ENCODE measurements at regions not wholly inside any gene's neighbourhood (a gene's known extent, or its start where the extent isn't known, plus 50 kb on each side); places are given as distances from the start of the nearest gene placed in this dataset.

GRCh38 chr10:64312876-64313275, 791.7 kb downstream of the REEP3 start:
- no peaks in the 10 kb centered on the region for H3K79me2 ChIP-seq (ENCODE audit: insufficient read depth, low read length)
- no peak for TF ChIP-seq CTCF (IDR thresholded peaks at IDR 0.05; ENCODE audit: low read length)
- TF ChIP-seq EZH2 (IDR thresholded peaks at IDR 0.05; ENCODE audit: borderline replicate concordance, low read length) = no peak

GRCh38 chr10:64313967-64314366, 792.8 kb downstream of the REEP3 start:
- Histone ChIP-seq H3K9me2 (ENCODE audit: low read depth, low read length) (no peaks in the 10 kb centered on the region), H3K27ac (ENCODE audit: low read depth, low read length, poor library complexity, severe bottlenecking) (no peak overlapping the region), H3K4me3 (ENCODE audit: low read depth, low read length, poor library complexity, severe bottlenecking) (no peak overlapping the region), H3K4me1 (ENCODE audit: insufficient read depth, low read length, severe bottlenecking) (no peaks in the 10 kb centered on the region), H3K4me2 (ENCODE audit: low read length) (no peak overlapping the region), H3K36me3 (ENCODE audit: insufficient read depth, low read length) (no peaks in the 10 kb centered on the region), H3F3A (ENCODE audit: insufficient read depth, low read length) (no peaks in the 10 kb centered on the region), H3K27me3 (ENCODE audit: insufficient read depth, low read length) (no peaks in the 10 kb centered on the region), H3K79me2 (ENCODE audit: insufficient read depth, low read length) (no peaks in the 10 kb centered on the region), H3K9ac (ENCODE audit: low read length) (no peak overlapping the region), H4K20me1 (ENCODE audit: insufficient read depth, low read length) (no peaks in the 10 kb centered on the region), H2AFZ (ENCODE audit: low read length) (no peak overlapping the region), H3K9me3 (ENCODE audit: low read length) (no peaks in the 10 kb centered on the region)
- TF ChIP-seq CTCF (IDR thresholded peaks at IDR 0.05; ENCODE audit: low read length) = no peak
- no peak for TF ChIP-seq EZH2 (IDR thresholded peaks at IDR 0.05; ENCODE audit: borderline replicate concordance, low read length)

More at GRCh38 chr10:64312876-64313275, 791.7 kb downstream of the REEP3 start:
- Histone ChIP-seq H3K4me2 (ENCODE audit: low read length) (no peak overlapping the region), H3K36me3 (ENCODE audit: insufficient read depth, low read length) (no peaks in the 10 kb centered on the region), H3K27me3 (ENCODE audit: insufficient read depth, low read length) (no peaks in the 10 kb centered on the region), H3F3A (ENCODE audit: insufficient read depth, low read length) (no peaks in the 10 kb centered on the region), H3K4me1 (ENCODE audit: insufficient read depth, low read length, severe bottlenecking) (no peaks in the 10 kb centered on the region), H3K9me2 (ENCODE audit: low read depth, low read length) (no peaks in the 10 kb centered on the region), H3K27ac (ENCODE audit: low read depth, low read length, poor library complexity, severe bottlenecking) (no peak overlapping the region), H2AFZ (ENCODE audit: low read length) (no peak overlapping the region), H3K9ac (ENCODE audit: low read length) (no peak overlapping the region), H4K20me1 (ENCODE audit: insufficient read depth, low read length) (no peaks in the 10 kb centered on the region), H3K4me3 (ENCODE audit: low read depth, low read length, poor library complexity, severe bottlenecking) (no peak overlapping the region), H3K9me3 (ENCODE audit: low read length) (no peaks in the 10 kb centered on the region)

GRCh38 chr10:64316416-64316815, 795.2 kb downstream of the REEP3 start:
- Histone ChIP-seq H3K9me2 (ENCODE audit: low read depth, low read length) (no peaks in the 10 kb centered on the region), H3K9ac (ENCODE audit: low read length) (no peak overlapping the region), H3K27me3 (ENCODE audit: insufficient read depth, low read length) (no peaks in the 10 kb centered on the region), H3K79me2 (ENCODE audit: insufficient read depth, low read length) (no peaks in the 10 kb centered on the region), H4K20me1 (ENCODE audit: insufficient read depth, low read length) (no peaks in the 10 kb centered on the region), H3K4me1 (ENCODE audit: insufficient read depth, low read length, severe bottlenecking) (no peaks in the 10 kb centered on the region), H3F3A (ENCODE audit: insufficient read depth, low read length) (no peaks in the 10 kb centered on the region), H3K4me3 (ENCODE audit: low read depth, low read length, poor library complexity, severe bottlenecking) (no peak overlapping the region), H3K4me2 (ENCODE audit: low read length) (no peak overlapping the region), H3K9me3 (ENCODE audit: low read length) (no peaks in the 10 kb centered on the region), H2AFZ (ENCODE audit: low read length) (no peak overlapping the region), H3K36me3 (ENCODE audit: insufficient read depth, low read length) (no peaks in the 10 kb centered on the region), H3K27ac (ENCODE audit: low read depth, low read length, poor library complexity, severe bottlenecking) (no peak overlapping the region)
- no peak for TF ChIP-seq EZH2 (IDR thresholded peaks at IDR 0.05; ENCODE audit: borderline replicate concordance, low read length)
- TF ChIP-seq CTCF (IDR thresholded peaks at IDR 0.05; ENCODE audit: low read length) = no peak
